Stomach smooth muscle (tissue), 2 donors: ENCODE measurements at regions not wholly inside any gene's neighbourhood (a gene's known extent, or its start where the extent isn't known, plus 50 kb on each side); places are given as distances from the start of the nearest gene placed in this dataset.
A peak's percentile ranks its signal among the peaks of the same experiment; 100 is the strongest.

Source experiments
- H3K27ac ChIP-seq: one replicate; pipeline ENCODE4 v1.7.0; 2013; ENCODE audit warnings: mild to moderate bottlenecking, low read length, inconsistent platforms
- H3K27me3 ChIP-seq, 2 donors: one replicate each; pipeline ENCODE4 v1.7.0; 2013; ENCODE audit warnings: low read length in 2 of 2; ENCODE audit not compliant: insufficient read depth in 2 of 2, control insufficient read depth in 1 of 2
- H3K36me3 ChIP-seq, 2 donors: one replicate each; pipeline ENCODE4 v1.7.0; 2013; ENCODE audit warnings: low read length in 2 of 2; ENCODE audit not compliant: control insufficient read depth in 2 of 2, insufficient read depth in 2 of 2
- H3K4me1 ChIP-seq: one replicate; pipeline ENCODE4 v1.7.0; 2013; ENCODE audit warnings: low read length; ENCODE audit not compliant: control insufficient read depth, insufficient read depth
- H3K4me3 ChIP-seq, 2 donors: one replicate each; pipeline ENCODE4 v1.7.0; 2013; ENCODE audit warnings: low read length in 2 of 2
- H3K9ac ChIP-seq, 2 donors: one replicate each; pipeline ENCODE4 v1.7.0; 2013; ENCODE audit warnings: low read length in 2 of 2, mild to moderate bottlenecking in 1 of 2
- H3K9me3 ChIP-seq, 2 donors: one replicate each; pipeline ENCODE4 v1.7.0; 2013; ENCODE audit warnings: low read length in 2 of 2; ENCODE audit not compliant: control insufficient read depth in 2 of 2
- donor health status: healthy.
- donor health status: Pancreatic carcinoma.

GRCh38 chr2:204282081-204282480, 263.2 kb upstream of the PARD3B start:
- no peaks in the 10 kb centered on the region for H3K4me1 ChIP-seq
- no peak overlapping the region for H3K9ac ChIP-seq
- H3K4me3 ChIP-seq, result no peak overlapping the region
- H3K27me3 ChIP-seq, result no peaks in the 10 kb centered on the region
- no peaks in the 10 kb centered on the region for H3K36me3 ChIP-seq
- H3K27ac ChIP-seq, result no peak overlapping the region
- H3K9me3 ChIP-seq, result peaks cover 0 to 4% of the 10 kb centered on the region in 2 donors

DNA sequence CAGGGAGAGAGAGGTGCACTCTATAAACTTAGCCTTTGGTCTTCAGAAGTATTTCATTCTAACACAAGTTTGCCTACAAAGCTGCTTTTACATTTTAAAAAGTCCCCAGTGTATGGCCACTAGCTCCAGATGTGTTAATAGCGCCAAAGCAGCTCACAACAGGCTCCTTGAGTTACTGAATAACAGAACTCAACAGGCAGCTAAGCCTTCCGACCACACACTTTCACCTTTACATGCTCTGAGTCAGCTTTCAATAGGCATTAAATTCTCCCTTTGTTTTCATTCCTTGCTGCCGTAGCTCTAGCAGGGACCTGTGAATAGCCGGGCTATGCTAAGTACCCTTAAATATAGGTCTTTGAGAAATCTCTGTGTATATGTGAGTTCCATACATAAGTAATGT, 262.8 kb upstream of the PARD3B start:
- Histone ChIP-seq H3K9me3 (peaks cover 0 to 4% of the 10 kb centered on the region in 2 donors), H3K4me1 (no peaks in the 10 kb centered on the region), H3K27me3 (no peaks in the 10 kb centered on the region), H3K27ac (no peak overlapping the region), H3K4me3 (no peak overlapping the region), H3K36me3 (no peaks in the 10 kb centered on the region), H3K9ac (no peak overlapping the region)

- Histone ChIP-seq H3K4me3 (no peak overlapping the region), H3K9ac (no peak overlapping the region), H3K36me3 (no peaks in the 10 kb centered on the region), H3K27me3 (no peaks in the 10 kb centered on the region), H3K27ac (no peak overlapping the region), H3K4me1 (no peaks in the 10 kb centered on the region), H3K9me3 (peaks cover 0 to 4% of the 10 kb centered on the region in 2 donors)
Measured at GRCh38 chr2:204289066-204289465, 256.2 kb upstream of the PARD3B start.

DNA sequence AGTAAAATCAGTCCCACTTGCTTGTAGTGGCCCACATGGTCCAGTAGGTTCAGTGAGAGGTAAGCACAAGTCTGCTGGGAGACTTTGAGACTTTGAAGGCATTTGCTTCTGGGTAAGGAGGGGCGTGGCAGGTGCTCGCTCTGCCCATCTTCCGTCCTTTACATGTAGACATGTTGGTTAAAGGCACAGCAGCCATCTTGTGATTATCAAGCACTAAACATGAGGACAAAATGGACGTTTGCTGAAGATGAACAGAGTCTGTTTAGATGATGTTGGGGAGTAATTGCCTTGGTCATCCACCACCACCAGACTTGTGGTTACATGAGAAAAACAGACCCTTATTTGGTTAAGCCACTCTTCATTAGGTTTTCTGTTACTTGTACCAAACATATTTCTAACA, 252.8 kb upstream of the PARD3B start:
- no peak overlapping the region for H3K27ac ChIP-seq
- H3K36me3 ChIP-seq, result no peaks in the 10 kb centered on the region
- no peaks in the 10 kb centered on the region for H3K4me1 ChIP-seq
- H3K4me3 ChIP-seq, result no peak overlapping the region
- no peaks in the 10 kb centered on the region for H3K9me3 ChIP-seq
- no peak overlapping the region for H3K9ac ChIP-seq
- no peaks in the 10 kb centered on the region for H3K27me3 ChIP-seq

DNA sequence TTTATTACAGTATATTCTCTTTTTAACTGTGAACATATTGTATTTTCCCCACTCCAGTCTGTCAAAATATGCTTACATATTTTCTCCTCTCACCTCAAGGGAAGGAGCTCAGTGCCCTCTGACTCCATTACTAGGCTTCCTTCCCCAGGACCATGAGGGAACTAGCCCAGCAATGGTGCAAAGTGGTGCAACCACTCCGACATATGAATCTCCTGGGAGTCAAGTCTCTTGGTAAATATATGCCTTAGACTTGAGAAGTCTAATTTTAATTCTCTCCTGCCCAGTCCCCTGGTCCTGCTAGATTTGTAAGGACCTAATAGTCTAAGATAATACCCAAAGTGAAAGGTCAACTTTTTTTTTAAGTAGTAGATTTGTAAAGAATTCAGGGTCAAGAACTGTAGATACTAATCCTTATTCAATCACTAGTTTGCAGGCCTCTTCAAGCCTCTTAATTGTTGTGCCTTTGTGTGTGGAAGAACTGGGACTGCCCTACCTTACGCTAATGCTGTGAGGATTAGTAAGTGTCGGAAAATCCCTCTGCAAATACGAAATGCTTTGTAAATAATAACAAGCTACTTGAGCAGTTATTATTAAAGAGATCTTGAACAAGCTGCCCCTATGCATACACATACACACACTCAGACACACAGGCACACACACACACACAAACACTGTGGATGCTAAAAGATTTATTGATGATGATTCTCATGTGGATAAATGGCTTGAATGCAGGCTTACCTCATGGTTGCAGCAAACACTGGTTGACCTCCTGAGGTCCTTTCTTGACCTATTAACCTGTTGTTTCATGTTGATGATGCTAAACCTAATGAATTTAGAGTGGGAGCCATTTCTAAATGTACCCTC, 251.2 kb upstream of the PARD3B start:
- H3K4me3 ChIP-seq, result no peak overlapping the region
- no peaks in the 10 kb centered on the region for H3K27me3 ChIP-seq

GRCh38 chr2:204298404-204298803, 246.9 kb upstream of the PARD3B start:
- no peaks in the 10 kb centered on the region for H3K4me1 ChIP-seq
- no peak overlapping the region for H3K4me3 ChIP-seq
- H3K9ac ChIP-seq, result no peak overlapping the region
- no peaks in the 10 kb centered on the region for H3K36me3 ChIP-seq
- no peaks in the 10 kb centered on the region for H3K9me3 ChIP-seq
- H3K27ac ChIP-seq, result no peak overlapping the region
- H3K27me3 ChIP-seq, result no peaks in the 10 kb centered on the region

More for the DNA sequence above, 251.2 kb upstream of the PARD3B start:
- Histone ChIP-seq H3K36me3 (no peaks in the 10 kb centered on the region), H3K9me3 (no peaks in the 10 kb centered on the region), H3K4me1 (no peaks in the 10 kb centered on the region), H3K27ac (no peak overlapping the region), H3K9ac (no peak overlapping the region)

DNA sequence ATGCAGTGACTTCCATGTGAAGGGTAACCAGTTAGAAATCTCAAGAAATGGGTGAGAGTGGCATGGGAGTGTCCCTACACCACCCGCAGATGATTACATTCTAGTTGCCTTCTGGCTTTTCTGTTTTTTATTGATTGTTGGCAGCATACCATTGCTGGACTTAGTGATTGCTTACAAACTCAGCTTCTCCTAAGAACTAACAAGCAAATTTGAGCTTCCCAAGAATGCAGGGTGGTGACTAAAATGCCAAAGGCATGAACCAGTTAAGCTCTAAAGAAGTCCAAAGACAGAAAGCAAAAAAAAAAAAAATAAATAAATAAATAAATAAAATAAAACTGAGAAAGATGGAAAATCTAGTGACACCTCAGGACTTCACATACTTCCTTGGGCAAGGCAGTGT, 245.5 kb upstream of the PARD3B start:
- Histone ChIP-seq H3K27ac (no peak overlapping the region), H3K9ac (no peak overlapping the region), H3K4me1 (no peaks in the 10 kb centered on the region), H3K9me3 (no peaks in the 10 kb centered on the region), H3K27me3 (no peaks in the 10 kb centered on the region), H3K36me3 (no peaks in the 10 kb centered on the region), H3K4me3 (no peak overlapping the region)

- Histone ChIP-seq H3K27me3 (peaks cover 0 to 2% of the 10 kb centered on the region in 2 donors), H3K4me3 (no peak overlapping the region)
Measured at GRCh38 chr2:204306667-204307066, 238.6 kb upstream of the PARD3B start.

GRCh38 chr2:204312105-204312504, 233.2 kb upstream of the PARD3B start:
- Histone ChIP-seq H3K9ac (no peak overlapping the region), H3K4me3 (no peak overlapping the region), H3K27me3 (no peaks in the 10 kb centered on the region), H3K4me1 (peaks cover 10% of the 10 kb centered on the region), H3K27ac (no peak overlapping the region), H3K36me3 (no peaks in the 10 kb centered on the region), H3K9me3 (no peaks in the 10 kb centered on the region)

More at GRCh38 chr2:204306667-204307066, 238.6 kb upstream of the PARD3B start:
- Histone ChIP-seq H3K27ac (no peak overlapping the region), H3K36me3 (no peaks in the 10 kb centered on the region), H3K9me3 (no peaks in the 10 kb centered on the region), H3K9ac (no peak overlapping the region), H3K4me1 (no peaks in the 10 kb centered on the region)

DNA sequence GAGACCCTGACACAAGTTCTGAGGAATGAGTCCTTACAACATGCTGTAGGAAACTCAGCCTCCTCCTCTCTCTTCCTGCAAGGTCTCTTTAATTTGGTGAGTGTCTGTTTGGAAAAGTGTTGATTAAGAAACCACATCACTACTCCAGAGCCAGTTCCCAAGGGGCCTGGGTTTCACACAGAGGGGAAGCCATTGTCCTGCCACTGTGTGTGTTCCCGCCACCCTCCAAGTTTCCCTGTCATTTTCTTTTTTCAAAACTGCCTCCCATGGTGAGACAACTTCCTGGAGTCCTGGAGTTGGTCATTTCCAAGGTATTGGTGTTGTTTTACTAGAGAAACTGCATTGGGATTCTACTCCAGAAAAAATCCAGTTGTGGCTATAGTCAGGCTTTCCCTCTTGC, 232.0 kb upstream of the PARD3B start:
- H3K4me3 ChIP-seq, result no peak overlapping the region
- H3K27me3 ChIP-seq, result no peaks in the 10 kb centered on the region
- H3K36me3 ChIP-seq, result no peaks in the 10 kb centered on the region
- H3K9me3 ChIP-seq, result no peaks in the 10 kb centered on the region
- H3K4me1 ChIP-seq, result peaks cover 10% of the 10 kb centered on the region
- no peak overlapping the region for H3K9ac ChIP-seq
- H3K27ac ChIP-seq, result peak overlapping the region; percentile 41

GRCh38 chr2:204315236-204315662, 230.0 kb upstream of the PARD3B start:
- H3K9ac ChIP-seq, result no peak overlapping the region
- H3K36me3 ChIP-seq, result no peaks in the 10 kb centered on the region
- H3K9me3 ChIP-seq, result no peaks in the 10 kb centered on the region
- H3K4me3 ChIP-seq, result peak overlapping the region; percentile 37 to 70
- H3K4me1 ChIP-seq, result peaks cover 10% of the 10 kb centered on the region
- H3K27me3 ChIP-seq, result no peaks in the 10 kb centered on the region
- H3K27ac ChIP-seq, result peak overlapping the region; percentile 26
